Vagina (tissue), 2 donors: ENCODE measurements at regions not wholly inside any gene's neighbourhood (a gene's known extent, or its start where the extent isn't known, plus 50 kb on each side); places are given as distances from the start of the nearest gene placed in this dataset.

Experiments
- DNase-seq, 2 donors: peaks; one replicate each; pipeline ENCODE4 v3.0.0-alpha.2; 2017; ENCODE audit errors: extremely low spot score in 2 of 2
- H3K27ac ChIP-seq: fragments of 200-600 bp; sonication (generic); one replicate; pipeline ENCODE4 v1.5.1; 2019
- H3K27me3 ChIP-seq: fragments of 200-600 bp; sonication (generic); one replicate; pipeline ENCODE4 v1.5.1; 2019
- H3K36me3 ChIP-seq, 2 donors: fragments of 200-600 bp; sonication (generic); one replicate each; pipeline ENCODE4 v1.5.1; 2017 to 2019
- H3K4me1 ChIP-seq: fragments of 200-600 bp; sonication (generic); one replicate; pipeline ENCODE4 v1.5.1; 2019
- H3K4me3 ChIP-seq, 2 donors: fragments of 200-600 bp; sonication (generic); 1 replicate in 1 of 2; 2 replicates in 1 of 2; pipeline ENCODE4 v1.5.1; 2016 to 2019
- H3K9me3 ChIP-seq: fragments of 200-600 bp; sonication (generic); one replicate; pipeline ENCODE4 v1.5.1; 2019
- CTCF ChIP-seq, 3 experiments: fragments of 450-650 bp in 2 of 3; fragments of 200-600 bp in 1 of 3; sonication (generic) in 1 of 3; IDR thresholded peaks; one replicate each; pipeline ENCODE4 v1.5.1; 2017 to 2019; ENCODE audit warnings: antibody characterized with exemption in 3 of 3, mild to moderate bottlenecking in 2 of 3, moderate library complexity in 2 of 3
- POLR2A ChIP-seq, 2 donors: fragments of 450-650 bp; IDR thresholded peaks; one replicate each; pipeline ENCODE4 v1.6.1; 2017; ENCODE audit warnings: antibody characterized with exemption in 2 of 2, mild to moderate bottlenecking in 2 of 2, moderate library complexity in 2 of 2
- POLR2AphosphoS5 ChIP-seq, 2 donors: sonication (generic); formaldehyde crosslinking; IDR thresholded peaks; one replicate each; pipeline ENCODE4 v1.9.0; 2017; ENCODE audit warnings: antibody characterized with exemption in 2 of 2, mild to moderate bottlenecking in 2 of 2, low read depth in 1 of 2; ENCODE audit not compliant: insufficient read depth in 1 of 2
- intact Hi-C: fragments of 100-400 bp; cut with DNase I; formaldehyde crosslinking; loops from one replicate; pipeline ENCODE4 v1.15.1; 2023

- Histone ChIP-seq H3K4me1 (no peaks in the 10 kb centered on the region), H3K27me3 (no peaks in the 10 kb centered on the region), H3K9me3 (no peaks in the 10 kb centered on the region), H3K4me3 (no peak overlapping the region), H3K36me3 (no peaks in the 10 kb centered on the region), H3K27ac (no peak overlapping the region)
- TF ChIP-seq POLR2A (IDR thresholded peaks at IDR 0.05) (no peak), POLR2AphosphoS5 (IDR thresholded peaks at IDR 0.05; ENCODE audit: insufficient read depth in 1 of 2, low read depth in 1 of 2) (no peak), CTCF (IDR thresholded peaks at IDR 0.05) (no peak)
- no peak for DNase-seq
- intact Hi-C loops, result no loop called here
These were observed 670.0 kb upstream of the PKDCC start for GRCh38 chr2:41377837-41378236.

GRCh38 chr2:41378420-41378819 lies 669.4 kb upstream of the PKDCC start:
- Histone ChIP-seq H3K4me3 (no peak overlapping the region), H3K27ac (no peak overlapping the region), H3K36me3 (no peaks in the 10 kb centered on the region), H3K9me3 (no peaks in the 10 kb centered on the region), H3K4me1 (no peaks in the 10 kb centered on the region), H3K27me3 (no peaks in the 10 kb centered on the region)
- TF ChIP-seq CTCF (IDR thresholded peaks at IDR 0.05), result no peak
- TF ChIP-seq POLR2A (IDR thresholded peaks at IDR 0.05), result no peak
- no peak for TF ChIP-seq POLR2AphosphoS5 (IDR thresholded peaks at IDR 0.05; ENCODE audit: insufficient read depth in 1 of 2, low read depth in 1 of 2)
- intact Hi-C loops, result no loop called here
- no peak for DNase-seq

- Histone ChIP-seq H3K9me3 (no peaks in the 10 kb centered on the region), H3K36me3 (no peaks in the 10 kb centered on the region), H3K27me3 (no peaks in the 10 kb centered on the region), H3K4me3 (no peak overlapping the region), H3K4me1 (no peaks in the 10 kb centered on the region), H3K27ac (no peak overlapping the region)
- intact Hi-C loops, result no loop called here
- TF ChIP-seq CTCF (IDR thresholded peaks at IDR 0.05), result no peak
- no peak for TF ChIP-seq POLR2A (IDR thresholded peaks at IDR 0.05)
- no peak for TF ChIP-seq POLR2AphosphoS5 (IDR thresholded peaks at IDR 0.05; ENCODE audit: insufficient read depth in 1 of 2, low read depth in 1 of 2)
- no peak for DNase-seq
These were observed 668.2 kb upstream of the PKDCC start for GRCh38 chr2:41379496-41380221.

GRCh38 chr2:41381701-41382100 lies 666.1 kb upstream of the PKDCC start:
- H3K4me1 ChIP-seq, result no peaks in the 10 kb centered on the region
- no peak overlapping the region for H3K27ac ChIP-seq
- no peak for TF ChIP-seq CTCF (IDR thresholded peaks at IDR 0.05)
- TF ChIP-seq POLR2A (IDR thresholded peaks at IDR 0.05), result no peak
- TF ChIP-seq POLR2AphosphoS5 (IDR thresholded peaks at IDR 0.05; ENCODE audit: insufficient read depth in 1 of 2, low read depth in 1 of 2), result no peak
- no peaks in the 10 kb centered on the region for H3K27me3 ChIP-seq
- H3K9me3 ChIP-seq, result no peaks in the 10 kb centered on the region
- DNase-seq, result no peak
- H3K36me3 ChIP-seq, result no peaks in the 10 kb centered on the region
- H3K4me3 ChIP-seq, result no peak overlapping the region
- intact Hi-C loops, result no loop called here

GRCh38 chr2:41387519-41387918 lies 660.3 kb upstream of the PKDCC start:
- Histone ChIP-seq H3K4me3 (no peak overlapping the region), H3K27ac (no peak overlapping the region), H3K27me3 (no peaks in the 10 kb centered on the region), H3K36me3 (no peaks in the 10 kb centered on the region), H3K4me1 (no peaks in the 10 kb centered on the region), H3K9me3 (no peaks in the 10 kb centered on the region)
- DNase-seq, result no peak
- intact Hi-C loops, result no loop called here
- TF ChIP-seq CTCF (IDR thresholded peaks at IDR 0.05) (no peak), POLR2AphosphoS5 (IDR thresholded peaks at IDR 0.05; ENCODE audit: insufficient read depth in 1 of 2, low read depth in 1 of 2) (no peak), POLR2A (IDR thresholded peaks at IDR 0.05) (no peak)
